ENCODE measurements at regions not wholly inside any gene's neighbourhood (a gene's known extent, or its start where the extent isn't known, plus 50 kb on each side); places are given as distances from the start of the nearest gene placed in this dataset.

DNA sequence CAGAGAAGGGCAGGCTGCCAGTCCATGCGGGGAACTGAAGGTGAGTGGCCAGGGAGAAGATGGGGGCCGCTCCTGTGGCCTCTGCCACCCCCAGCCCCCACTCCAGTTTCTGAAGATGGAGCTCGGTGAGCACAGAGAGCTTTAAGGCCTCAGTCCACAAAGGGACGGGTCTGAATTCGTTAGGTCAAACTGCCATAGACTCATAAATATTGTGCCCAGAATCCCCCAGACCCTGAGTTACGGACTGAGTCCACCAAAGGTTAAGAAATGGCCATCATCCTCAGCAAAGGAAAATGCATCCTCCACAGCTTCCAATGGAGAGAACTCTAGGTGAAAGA is 344.2 kb downstream of the BUD13 start:
- POLR2A ChIA-PET = interaction anchor here (1.0 to 9.8 kb wide), 13 partner anchors 9 to 238 kb away, joined by 3 to 117 read pairs (median 4); no protein-coding TSS in a partner anchor
- TF ChIP-seq ZNF17 (CRISPR knock-in tag; IDR thresholded peaks at IDR 0.05) = no peak
- TF ChIP-seq ZBTB38 (CRISPR knock-in tag; IDR thresholded peaks at IDR 0.05) = peak; percentile 59; the same call in 1 of the 2 replicates
- 0 out of 2 replicates have a peak, but pooled peaks have one; percentile 49 for TF ChIP-seq ZNF225 (CRISPR knock-in tag; IDR thresholded peaks at IDR 0.05)
- TF ChIP-seq GFI1 (CRISPR knock-in tag; IDR thresholded peaks at IDR 0.05; ENCODE audit: borderline replicate concordance) = peak; percentile 10; the same call in 1 of the 2 replicates
- TF ChIP-seq ZNF687 (CRISPR knock-in tag; IDR thresholded peaks at IDR 0.05) = peak; percentile 55; the same call in 1 of the 2 replicates
- TF ChIP-seq, protein P1, sequence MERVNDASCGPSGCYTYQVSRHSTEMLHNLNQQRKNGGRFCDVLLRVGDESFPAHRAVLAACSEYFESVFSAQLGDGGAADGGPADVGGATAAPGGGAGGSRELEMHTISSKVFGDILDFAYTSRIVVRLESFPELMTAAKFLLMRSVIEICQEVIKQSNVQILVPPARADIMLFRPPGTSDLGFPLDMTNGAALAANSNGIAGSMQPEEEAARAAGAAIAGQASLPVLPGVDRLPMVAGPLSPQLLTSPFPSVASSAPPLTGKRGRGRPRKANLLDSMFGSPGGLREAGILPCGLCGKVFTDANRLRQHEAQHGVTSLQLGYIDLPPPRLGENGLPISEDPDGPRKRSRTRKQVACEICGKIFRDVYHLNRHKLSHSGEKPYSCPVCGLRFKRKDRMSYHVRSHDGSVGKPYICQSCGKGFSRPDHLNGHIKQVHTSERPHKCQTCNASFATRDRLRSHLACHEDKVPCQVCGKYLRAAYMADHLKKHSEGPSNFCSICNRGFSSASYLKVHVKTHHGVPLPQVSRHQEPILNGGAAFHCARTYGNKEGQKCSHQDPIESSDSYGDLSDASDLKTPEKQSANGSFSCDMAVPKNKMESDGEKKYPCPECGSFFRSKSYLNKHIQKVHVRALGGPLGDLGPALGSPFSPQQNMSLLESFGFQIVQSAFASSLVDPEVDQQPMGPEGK (CRISPR knock-in tag; IDR thresholded peaks at IDR 0.05) = peak; percentile 24; the same call in 1 of the 2 replicates
- peak; percentile 41; the same call in 1 of the 2 replicates for TF ChIP-seq ATF7-NPFF (CRISPR knock-in tag; IDR thresholded peaks at IDR 0.05; ENCODE audit: low read depth)
- no peak for TF ChIP-seq ZNF609 (CRISPR knock-in tag; IDR thresholded peaks at IDR 0.05; ENCODE audit: borderline replicate concordance)
- 0 out of 4 replicates have a peak, but pooled peaks of 1 of the 2 experiments have one; percentile 18 for TF ChIP-seq POLR2A (IDR thresholded peaks at IDR 0.05; ENCODE audit: insufficient read depth in 1 of 2, low read depth in 2 of 2, low read length in 2 of 2)
- TF ChIP-seq ZFP1 (CRISPR knock-in tag; IDR thresholded peaks at IDR 0.05) = 0 out of 2 replicates have a peak, but pooled peaks have one; percentile 39
- TF ChIP-seq SSRP1 (CRISPR knock-in tag; IDR thresholded peaks at IDR 0.05) = no peak
- TF ChIP-seq, protein P2, sequence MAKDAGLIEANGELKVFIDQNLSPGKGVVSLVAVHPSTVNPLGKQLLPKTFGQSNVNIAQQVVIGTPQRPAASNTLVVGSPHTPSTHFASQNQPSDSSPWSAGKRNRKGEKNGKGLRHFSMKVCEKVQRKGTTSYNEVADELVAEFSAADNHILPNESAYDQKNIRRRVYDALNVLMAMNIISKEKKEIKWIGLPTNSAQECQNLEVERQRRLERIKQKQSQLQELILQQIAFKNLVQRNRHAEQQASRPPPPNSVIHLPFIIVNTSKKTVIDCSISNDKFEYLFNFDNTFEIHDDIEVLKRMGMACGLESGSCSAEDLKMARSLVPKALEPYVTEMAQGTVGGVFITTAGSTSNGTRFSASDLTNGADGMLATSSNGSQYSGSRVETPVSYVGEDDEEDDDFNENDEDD (CRISPR knock-in tag; IDR thresholded peaks at IDR 0.05; ENCODE audit: borderline replicate concordance) = 0 out of 2 replicates have a peak, but pooled peaks have one; percentile 6
- Histone ChIP-seq H3K4me1 (ENCODE audit: insufficient read depth, low read length) (peaks cover 87% of the 10 kb centered on the region), H4K20me1 (ENCODE audit: insufficient read depth, low read length) (no peaks in the 10 kb centered on the region), H3K9me3 (ENCODE audit: low read length) (no peaks in the 10 kb centered on the region), H3K79me2 (ENCODE audit: insufficient read depth, low read length) (no peaks in the 10 kb centered on the region), H3K4me2 (ENCODE audit: low read depth, low read length) (peak overlapping the region; percentile 87), H3K4me3 (replicated peaks in 1 of 3; ENCODE audit: insufficient read depth in 1 of 3, low read depth in 2 of 3, low read length in 3 of 3) (peak overlapping the region in 1 of 3 experiments; percentile 19; a peak in 2 of 6 replicates), H3K27ac (ENCODE audit: extremely low read length, insufficient read depth, low read length) (peak overlapping the region; percentile 89), H3K36me3 (replicated peaks in 1 of 2; ENCODE audit: control insufficient read depth in 1 of 2, insufficient read depth in 2 of 2, low read length in 2 of 2) (no peaks in the 10 kb centered on the region), H3K9ac (ENCODE audit: insufficient read depth, low read depth, low read length) (peak overlapping the region; percentile 71), H3K27me3 (ENCODE audit: control insufficient read depth in 1 of 2, insufficient read depth in 2 of 2, low read length in 2 of 2) (no peaks in the 10 kb centered on the region), H2AFZ (ENCODE audit: low read length) (no peak overlapping the region)
- FAIRE-seq (no peak), ATAC-seq (no peak), DNase-seq (ENCODE audit: low spot score) (no peak)
- in situ Hi-C loops (cut with HindIII; ENCODE audit: extremely low pct_ligation_motif_present, low pct_unique_long_range_greater_than_20kb) = no loop called here
- intact Hi-C loops (cut with micrococcal nuclease; ENCODE audit: unreplicated experiment) = loop anchor here (1.0 to 10.0 kb wide), 4 partner anchors 16 to 134 kb away; no protein-coding TSS in a partner anchor
- CTCF ChIA-PET (ENCODE audit: low intra/inter-chr PET ratio, low total read pairs) = no interaction called here
- 49% methylated on average over 4 of the region's 6 CpGs for WGBS (ENCODE audit: low lambda C conversion rate)
- no TSS peak for BruUV-seq (replicated peaks)

Data from HepG2 (cell line).